Hematopoietic multipotent progenitor cell treated with erythropoietin and hydrocortisone succinate and interleukin-3 and kit ligand, for 8 days (in vitro differentiated cells): ENCODE measurements at regions not wholly inside any gene's neighbourhood (a gene's known extent, or its start where the extent isn't known, plus 50 kb on each side); places are given as distances from the start of the nearest gene placed in this dataset.

Experiments used
- DNase-seq: peaks from one replicate; pipeline ENCODE4 v3.0.0-alpha.2; 2015

- DNase-seq, result no peak
These were observed 287.7 kb upstream of the FOXQ1 start for GRCh38 chr6:1024161-1024560.

- no peak for DNase-seq
These were observed 288.7 kb upstream of the FOXQ1 start for GRCh38 chr6:1023229-1023628.

DNA sequence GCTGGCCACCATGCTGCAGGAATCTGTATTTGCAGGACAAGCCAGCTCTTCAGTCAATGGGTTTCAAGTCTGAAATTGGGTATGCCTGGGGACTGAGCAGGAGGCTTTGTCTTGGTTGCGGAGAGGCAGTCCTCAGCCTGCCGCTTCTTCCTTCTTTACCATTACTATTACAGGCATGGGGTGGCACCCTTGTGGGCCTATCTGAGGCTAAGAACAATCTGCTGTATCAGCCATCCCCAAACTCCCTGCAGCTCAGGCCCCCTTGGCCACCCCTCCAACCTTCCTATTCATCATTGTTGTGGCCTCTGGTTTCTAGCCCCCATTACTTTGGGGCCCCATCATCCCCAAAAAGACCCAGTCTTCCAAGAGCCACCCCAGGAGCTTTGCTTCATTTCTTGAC lies 289.2 kb upstream of the FOXQ1 start:
- no peak for DNase-seq

GRCh38 chr6:1020837-1021236 lies 291.1 kb upstream of the FOXQ1 start:
- no peak for DNase-seq

- DNase-seq, result no peak
These were observed 291.8 kb upstream of the FOXQ1 start for GRCh38 chr6:1020133-1020532.

GRCh38 chr6:1018041-1018440 lies 293.9 kb upstream of the FOXQ1 start:
- no peak for DNase-seq

GRCh38 chr6:1016329-1017302 lies 295.3 kb upstream of the FOXQ1 start:
- DNase-seq, result no peak

GRCh38 chr6:1015825-1016224 lies 296.1 kb upstream of the FOXQ1 start:
- DNase-seq, result no peak

DNA sequence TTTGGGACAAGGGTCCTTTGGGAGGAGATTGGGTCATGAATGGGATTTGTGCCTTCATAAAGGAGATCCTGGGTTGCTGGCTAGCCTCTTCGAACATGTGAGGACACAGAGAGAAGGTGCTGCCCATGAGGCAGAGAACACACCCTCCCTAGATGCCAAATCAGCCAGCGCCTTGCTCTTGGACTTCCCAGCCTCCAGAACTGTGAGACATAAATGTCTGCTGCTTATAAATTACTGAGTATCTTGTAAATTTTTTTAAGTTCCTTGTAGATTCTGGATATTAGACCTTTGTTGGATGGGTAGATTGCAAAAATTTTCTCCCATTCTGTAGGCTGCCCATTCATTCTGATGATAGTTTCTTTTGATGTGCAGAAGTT lies 297.5 kb upstream of the FOXQ1 start:
- no peak for DNase-seq

DNA sequence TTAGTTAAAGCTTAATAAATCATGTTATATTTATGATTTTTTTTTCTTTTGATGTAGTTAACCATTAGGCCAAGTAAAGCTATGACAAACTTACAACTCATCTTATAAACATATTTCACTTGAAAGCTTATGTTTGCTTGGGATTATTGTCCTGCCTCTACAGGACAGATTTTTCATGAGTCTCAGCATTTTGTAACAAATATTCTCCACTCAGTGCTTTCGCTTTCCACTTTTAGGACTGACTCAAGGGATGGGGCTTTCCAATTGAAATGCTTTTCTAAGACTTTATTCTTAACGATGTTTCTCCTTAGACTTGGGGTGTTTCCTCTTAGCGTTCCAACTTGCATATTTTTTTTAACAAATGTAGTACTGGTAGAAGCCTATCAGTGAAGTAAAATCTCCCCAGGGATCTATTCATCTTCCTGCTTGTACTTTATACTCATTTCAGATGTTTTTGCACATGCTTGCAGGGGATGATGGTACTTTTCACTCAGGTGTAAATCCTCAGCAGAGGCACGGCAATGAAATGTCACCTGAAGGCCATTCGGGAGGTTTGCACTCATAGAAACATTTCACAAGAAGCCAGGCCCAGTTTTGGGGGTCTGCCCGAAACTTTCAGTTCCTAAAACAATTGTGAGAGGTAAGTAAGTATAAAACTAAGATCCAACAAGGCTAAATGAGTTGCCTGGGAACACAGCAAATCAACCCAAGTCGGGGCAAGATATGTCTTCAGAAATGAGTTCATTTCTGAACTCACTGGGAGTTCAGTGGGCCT lies 298.1 kb upstream of the FOXQ1 start:
- no peak for DNase-seq

DNA sequence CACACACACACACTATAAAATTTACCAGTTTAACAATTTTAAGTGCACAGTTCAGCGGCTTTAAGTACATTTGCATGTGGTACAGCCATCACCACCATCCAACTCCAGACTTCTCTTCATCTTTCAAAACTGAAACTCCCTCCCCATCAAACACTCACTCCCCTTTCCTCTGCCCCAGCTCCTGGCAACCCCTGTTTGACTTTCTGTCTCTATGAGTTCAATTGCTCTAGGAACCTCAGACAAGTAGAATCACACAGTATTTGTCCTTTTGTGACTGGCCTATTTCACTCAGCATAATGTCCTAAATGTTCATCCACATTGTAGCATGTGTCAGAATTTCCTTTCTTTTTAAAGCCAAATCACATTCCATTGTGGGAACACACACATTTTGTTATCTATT lies 302.8 kb upstream of the FOXQ1 start:
- no peak for DNase-seq

- no peak for DNase-seq
These were observed 304.7 kb upstream of the FOXQ1 start for GRCh38 chr6:1007159-1007558.

GRCh38 chr6:1004885-1005630 lies 306.8 kb upstream of the FOXQ1 start:
- no peak for DNase-seq

GRCh38 chr6:1003394-1004160 lies 308.3 kb upstream of the FOXQ1 start:
- no peak for DNase-seq

GRCh38 chr6:1002989-1003388 lies 308.9 kb upstream of the FOXQ1 start:
- DNase-seq, result no peak

DNA sequence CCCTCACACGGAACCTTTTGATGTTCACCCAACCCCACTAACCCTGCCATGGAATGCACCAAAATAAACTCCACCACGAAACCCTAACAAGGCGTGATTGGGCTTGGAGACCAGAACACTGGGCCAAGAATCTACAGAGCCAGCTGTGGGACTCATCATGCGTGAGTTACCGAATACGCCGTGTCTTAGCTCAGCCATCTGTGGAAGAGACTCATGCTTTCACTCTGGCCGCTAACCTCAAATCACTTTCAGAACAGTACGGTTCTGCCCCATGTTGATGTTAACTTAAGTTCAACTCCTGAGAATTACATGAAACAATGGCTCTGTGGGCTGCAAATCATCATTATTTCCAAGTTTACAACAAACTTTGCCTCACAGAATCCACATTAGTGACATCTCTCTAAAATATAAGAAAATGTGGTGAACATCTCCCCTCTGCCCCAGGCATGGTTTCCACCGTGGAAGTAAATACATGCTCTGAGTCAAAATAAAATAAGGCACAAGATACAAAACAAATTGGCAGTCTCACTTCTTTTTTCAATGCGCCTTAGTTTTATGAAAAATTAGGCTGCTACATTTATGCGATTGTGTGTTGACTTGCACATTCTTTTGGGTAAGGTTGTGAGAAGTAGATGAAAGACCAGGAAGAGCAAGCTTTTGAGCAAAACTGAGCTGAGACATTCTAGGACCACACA lies 308.9 kb upstream of the EXOC2 start:
- no peak for DNase-seq

- no peak for DNase-seq
These were observed 306.6 kb upstream of the EXOC2 start for GRCh38 chr6:999552-999951.

- no peak for DNase-seq
These were observed 305.6 kb upstream of the EXOC2 start for GRCh38 chr6:998551-998950.

GRCh38 chr6:996271-996852 lies 303.4 kb upstream of the EXOC2 start:
- no peak for DNase-seq

- no peak for DNase-seq
These were observed 298.3 kb upstream of the EXOC2 start for GRCh38 chr6:991192-991591.

DNA sequence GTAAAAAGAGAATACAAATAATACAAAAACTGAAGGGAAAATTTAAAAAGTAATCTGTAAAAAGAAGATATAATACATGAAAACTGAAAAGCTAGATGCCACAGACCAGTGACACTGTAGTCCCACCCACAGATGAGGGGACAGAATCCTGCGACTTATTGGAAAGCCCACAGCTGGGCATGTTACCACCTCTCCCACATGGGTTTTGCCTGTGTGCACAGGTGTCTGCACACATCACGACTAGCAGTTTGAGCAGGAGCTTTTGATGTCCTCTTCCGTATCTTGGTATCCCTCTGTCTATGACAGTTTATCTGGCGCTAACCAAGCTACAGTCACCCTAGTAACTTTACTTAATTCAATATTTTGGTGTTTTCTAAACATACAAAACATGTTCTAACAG lies 291.1 kb upstream of the EXOC2 start:
- DNase-seq, result no peak
